Right lobe of liver (tissue), 6 donors: ENCODE measurements at regions not wholly inside any gene's neighbourhood (a gene's known extent, or its start where the extent isn't known, plus 50 kb on each side); places are given as distances from the start of the nearest gene placed in this dataset.

Experiments used
- ATAC-seq, 4 donors: fragments of 200-7000 bp; cut with Tn5 transposase; one replicate each; pipeline ENCODE4 v1.9.1; 2020; ENCODE audit warnings: mild to moderate bottlenecking in 4 of 4, moderate library complexity in 4 of 4
- DNase-seq, 3 donors: peaks; one replicate each; pipeline ENCODE4 v3.0.0-alpha.2; 2020
- H3K27ac ChIP-seq, 3 donors: fragments of 200-600 bp; one replicate each; pipeline ENCODE4 v1.8.0; 2022
- H3K27me3 ChIP-seq, 2 donors: fragments of 200-600 bp; one replicate each; pipeline ENCODE4 v1.8.0; 2022
- H3K36me3 ChIP-seq, 4 donors: fragments of 200-600 bp; sonication (generic) in 1 of 4; one replicate each; pipeline versions ENCODE4 v1.5.1 to v1.8.0; 2017 to 2022; ENCODE audit warnings: control low read depth in 1 of 4
- H3K4me1 ChIP-seq, 4 donors: fragments of 200-600 bp; sonication (generic) in 1 of 4; one replicate each; pipeline versions ENCODE4 v1.5.1 to v1.8.0; 2017 to 2022; ENCODE audit warnings: control low read depth in 1 of 4
- H3K4me3 ChIP-seq, 3 donors: fragments of 200-600 bp; one replicate each; pipeline ENCODE4 v1.8.0; 2022
- H3K9me3 ChIP-seq, 4 donors: fragments of 200-600 bp; sonication (generic) in 1 of 4; one replicate each; pipeline versions ENCODE4 v1.5.1 to v1.8.0; 2017 to 2022; ENCODE audit warnings: control low read depth in 1 of 4
- POLR2A ChIP-seq: fragments of 450-650 bp; IDR thresholded peaks from one replicate; pipeline ENCODE4 v1.6.1; 2017; ENCODE audit warnings: antibody characterized with exemption, mild to moderate bottlenecking
- WGBS: methylation state at CpG from one replicate; pipeline ENCODE4 v1.1.6; 2018; ENCODE audit warnings: low coverage, low lambda C conversion rate; ENCODE audit not compliant: insufficient coverage; ENCODE audit errors: missing lambda C conversion rate; 5-methylcytosine and 5-hydroxymethylcytosine counted together
- intact Hi-C, 2 donors: fragments of 100-400 bp; cut with DNase I; formaldehyde crosslinking; loops; one replicate each; pipeline versions ENCODE4 v1.11.2 to v1.14.1; 2022
- TF ChIP-seq, protein P1 (sequence below), 4 donors: fragments of 200-600 bp in 3 of 4; fragments of 450-650 bp in 1 of 4; IDR thresholded peaks; one replicate each; pipeline versions ENCODE4 v1.5.1 to v1.8.0; 2016 to 2022; ENCODE audit warnings: antibody characterized with exemption in 4 of 4, mild to moderate bottlenecking in 2 of 4
- donor health status: DM: no; HTN: yes; CAD: no.
- donor health status: DM: no; HTN: no; CAD: no.
- donor health status: DM: no; HTN: no; CAD: no.
- donor health status: DM: no; HTN: yes; CAD: no.
- donor health status: DM: no; HTN: yes; CAD: no.

- Histone ChIP-seq H3K27ac (no peak overlapping the region), H3K4me1 (no peaks in the 10 kb centered on the region), H3K36me3 (no peaks in the 10 kb centered on the region), H3K4me3 (no peak overlapping the region), H3K27me3 (no peaks in the 10 kb centered on the region), H3K9me3 (no peaks in the 10 kb centered on the region)
- intact Hi-C loops: no loop called here
- 88% methylated on average over 4 of the region's 4 CpGs for WGBS
- DNase-seq (no peak), ATAC-seq (no peak)
- TF ChIP-seq, protein P1, sequence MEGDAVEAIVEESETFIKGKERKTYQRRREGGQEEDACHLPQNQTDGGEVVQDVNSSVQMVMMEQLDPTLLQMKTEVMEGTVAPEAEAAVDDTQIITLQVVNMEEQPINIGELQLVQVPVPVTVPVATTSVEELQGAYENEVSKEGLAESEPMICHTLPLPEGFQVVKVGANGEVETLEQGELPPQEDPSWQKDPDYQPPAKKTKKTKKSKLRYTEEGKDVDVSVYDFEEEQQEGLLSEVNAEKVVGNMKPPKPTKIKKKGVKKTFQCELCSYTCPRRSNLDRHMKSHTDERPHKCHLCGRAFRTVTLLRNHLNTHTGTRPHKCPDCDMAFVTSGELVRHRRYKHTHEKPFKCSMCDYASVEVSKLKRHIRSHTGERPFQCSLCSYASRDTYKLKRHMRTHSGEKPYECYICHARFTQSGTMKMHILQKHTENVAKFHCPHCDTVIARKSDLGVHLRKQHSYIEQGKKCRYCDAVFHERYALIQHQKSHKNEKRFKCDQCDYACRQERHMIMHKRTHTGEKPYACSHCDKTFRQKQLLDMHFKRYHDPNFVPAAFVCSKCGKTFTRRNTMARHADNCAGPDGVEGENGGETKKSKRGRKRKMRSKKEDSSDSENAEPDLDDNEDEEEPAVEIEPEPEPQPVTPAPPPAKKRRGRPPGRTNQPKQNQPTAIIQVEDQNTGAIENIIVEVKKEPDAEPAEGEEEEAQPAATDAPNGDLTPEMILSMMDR (IDR thresholded peaks at IDR 0.05): no peak
- no peak for TF ChIP-seq POLR2A
Observed at GRCh38 chr20:19104186-19104585, 108.3 kb upstream of the SLC24A3 start.

DNA sequence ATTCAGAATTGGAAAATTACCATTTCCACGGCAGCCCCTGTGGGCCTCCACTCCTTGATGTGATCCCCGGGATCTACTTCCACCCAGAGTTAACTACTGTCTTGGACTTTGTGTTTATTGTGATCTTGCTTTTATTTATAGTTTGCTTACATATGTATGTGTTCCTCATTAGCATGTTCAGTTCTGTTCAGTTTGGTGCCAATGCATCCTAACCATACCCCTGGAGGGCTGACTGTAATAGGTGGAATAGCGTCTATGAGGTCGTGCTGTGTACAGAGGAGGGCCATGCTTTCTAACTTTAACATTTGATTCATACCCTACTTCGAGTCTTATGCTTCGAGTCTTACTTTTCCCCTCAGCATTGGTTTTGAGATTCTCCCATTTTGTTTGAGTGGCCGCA is 104.3 kb upstream of the SLC24A3 start:
- Histone ChIP-seq H3K27ac (no peak overlapping the region), H3K27me3 (no peaks in the 10 kb centered on the region), H3K9me3 (no peaks in the 10 kb centered on the region), H3K4me1 (no peaks in the 10 kb centered on the region), H3K4me3 (no peak overlapping the region), H3K36me3 (no peaks in the 10 kb centered on the region)
- DNase-seq (no peak), ATAC-seq (no peak)
- TF ChIP-seq, protein P1 (IDR thresholded peaks at IDR 0.05): no peak
- TF ChIP-seq POLR2A: no peak
- 60% methylated on average over 7 of the region's 7 CpGs for WGBS
- intact Hi-C loops: no loop called here

DNA sequence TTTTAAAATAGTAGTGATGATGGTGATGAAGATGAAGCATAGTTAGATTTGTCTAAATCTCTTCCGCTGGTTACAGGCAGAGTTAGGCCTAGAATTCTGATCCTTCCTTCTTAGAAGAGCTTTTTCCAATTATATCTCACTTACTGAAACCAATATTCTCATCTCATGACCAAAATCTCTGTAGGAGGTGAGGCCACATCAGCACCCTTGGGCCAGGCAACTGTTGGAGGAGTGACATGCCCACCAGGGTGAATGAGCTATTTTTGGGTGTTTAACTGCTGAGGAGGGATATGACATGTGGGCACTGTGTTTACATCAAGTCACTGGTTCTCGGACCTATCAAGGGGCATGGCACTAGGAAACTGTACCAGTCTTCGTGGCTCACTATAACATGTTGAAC is 102.2 kb upstream of the SLC24A3 start:
- intact Hi-C loops: no loop called here
- ATAC-seq: no peak
- H3K27me3 ChIP-seq: no peaks in the 10 kb centered on the region

DNA sequence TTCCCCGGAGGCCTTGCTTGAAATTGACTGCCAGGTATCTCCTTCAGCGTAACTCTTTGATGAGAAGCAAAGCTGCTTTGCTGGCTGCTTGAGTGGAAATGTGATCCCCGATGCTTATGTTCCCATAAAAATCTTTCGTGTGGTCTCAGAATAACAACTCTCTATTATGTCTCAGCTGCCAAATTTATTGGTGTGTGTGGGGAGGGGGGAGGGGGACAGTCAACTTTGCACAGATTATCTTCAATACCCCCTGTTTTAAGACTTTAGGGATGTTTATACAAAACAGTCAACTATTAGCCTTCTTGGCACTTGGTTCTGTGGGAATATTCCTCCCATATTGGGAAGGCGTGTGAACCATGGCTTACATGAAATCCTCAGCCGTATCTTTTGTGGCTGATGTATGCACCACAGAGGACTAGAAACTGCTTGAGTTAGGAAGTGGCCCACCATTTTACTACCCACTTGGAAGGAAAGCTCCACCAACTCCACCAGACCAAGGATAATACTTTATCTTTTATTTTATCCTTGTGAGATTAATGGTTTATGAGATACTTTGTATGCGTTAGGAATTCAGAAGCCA is 101.5 kb upstream of the SLC24A3 start:
- Histone ChIP-seq H3K9me3 (no peaks in the 10 kb centered on the region), H3K27ac (no peak overlapping the region), H3K36me3 (no peaks in the 10 kb centered on the region), H3K4me3 (no peak overlapping the region), H3K27me3 (no peaks in the 10 kb centered on the region), H3K4me1 (no peaks in the 10 kb centered on the region)
- 54% methylated on average over 7 of the region's 7 CpGs for WGBS
- DNase-seq (no peak), ATAC-seq (no peak)
- TF ChIP-seq, protein P1 (IDR thresholded peaks at IDR 0.05): no peak
- no peak for TF ChIP-seq POLR2A
- intact Hi-C loops: no loop called here

More for the DNA sequence above, 102.2 kb upstream of the SLC24A3 start:
- Histone ChIP-seq H3K36me3 (no peaks in the 10 kb centered on the region), H3K4me3 (no peak overlapping the region), H3K27ac (no peak overlapping the region), H3K4me1 (no peaks in the 10 kb centered on the region), H3K9me3 (no peaks in the 10 kb centered on the region)
- WGBS: 57% methylated on average over 3 of the region's 3 CpGs
- TF ChIP-seq POLR2A: no peak
- TF ChIP-seq, protein P1 (IDR thresholded peaks at IDR 0.05): no peak
- no peak for DNase-seq

- Histone ChIP-seq H3K4me3 (no peak overlapping the region), H3K9me3 (no peaks in the 10 kb centered on the region), H3K27me3 (no peaks in the 10 kb centered on the region), H3K36me3 (no peaks in the 10 kb centered on the region), H3K4me1 (no peaks in the 10 kb centered on the region), H3K27ac (no peak overlapping the region)
- intact Hi-C loops: no loop called here
- TF ChIP-seq POLR2A: no peak
- TF ChIP-seq, protein P1 (IDR thresholded peaks at IDR 0.05): no peak
- DNase-seq (no peak), ATAC-seq (no peak)
- WGBS: 47% methylated on average over 2 of the region's 2 CpGs
Observed at GRCh38 chr20:19112828-19113227, 99.6 kb upstream of the SLC24A3 start.
